BLaER1 treated with 17β-estradiol and CSF1 and Interleukin-3, amounts not matched to agents 10 nM and 100 nM (cell line): ENCODE measurements at regions not wholly inside any gene's neighbourhood (a gene's known extent, or its start where the extent isn't known, plus 50 kb on each side); places are given as distances from the start of the nearest gene placed in this dataset.

Source experiments
- H3K27ac ChIP-seq, 11 experiments: shearing (Covaris generic); formaldehyde crosslinking; 2 replicates each; pipeline ENCODE4 v1.8.1; 2022
- H3K27me3 ChIP-seq, 11 experiments: shearing (Covaris generic); formaldehyde crosslinking; 2 replicates each; pipeline ENCODE4 v1.8.1; 2022
- H3K36me3 ChIP-seq, 11 experiments: shearing (Covaris generic); formaldehyde crosslinking; 2 replicates each; pipeline ENCODE4 v1.8.1; 2022
- H3K4me1 ChIP-seq, 10 experiments: shearing (Covaris generic); formaldehyde crosslinking; 2 replicates each; pipeline ENCODE4 v1.8.1; 2022
- H3K4me2 ChIP-seq, 11 experiments: shearing (Covaris generic); formaldehyde crosslinking; 2 replicates each; pipeline ENCODE4 v1.8.1; 2022
- H3K4me3 ChIP-seq, 10 experiments: shearing (Covaris generic); formaldehyde crosslinking; 2 replicates each; pipeline ENCODE4 v1.8.1; 2022
- H3K9ac ChIP-seq, 11 experiments: shearing (Covaris generic); formaldehyde crosslinking; 2 replicates each; pipeline ENCODE4 v1.8.1; 2022
- H3K9me3 ChIP-seq, 11 experiments: shearing (Covaris generic); formaldehyde crosslinking; replicated peaks in 1 of 11; 2 replicates each; pipeline ENCODE4 v1.8.1; 2022
- H4K20me1 ChIP-seq, 11 experiments: shearing (Covaris generic); formaldehyde crosslinking; 2 replicates each; pipeline ENCODE4 v1.8.1; 2022
- Cebpa-rat ChIP-seq, 11 experiments: shearing (Covaris generic); IDR thresholded peaks; 2 replicates each; pipeline ENCODE4 v1.8.1; 2022

DNA sequence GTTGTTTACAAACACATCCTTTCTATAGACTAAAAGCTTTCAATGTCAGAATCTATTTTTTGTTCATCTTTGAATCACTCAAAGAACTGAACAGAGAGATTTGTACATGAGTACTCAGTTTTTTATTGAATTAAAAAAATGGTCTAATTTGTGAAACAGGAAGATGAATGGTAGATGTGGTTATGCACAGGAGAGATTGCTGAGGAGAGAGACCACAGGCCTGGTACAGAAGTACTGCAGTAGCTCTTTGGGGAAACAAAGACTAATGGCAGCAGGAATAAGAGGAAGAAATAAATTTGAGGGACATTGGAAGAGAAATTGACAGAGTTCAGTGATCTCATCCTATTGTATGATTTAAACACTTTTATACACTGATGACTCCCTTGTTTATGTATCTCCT lies 222.0 kb upstream of the ARGLU1 start:
- Histone ChIP-seq H3K4me3 (no peak overlapping the region), H3K9ac (no peak overlapping the region), H3K4me1 (peaks cover 0 to 13% (median 10%) of the 10 kb centered on the region in 10 experiments; a peak in 15 of 20 replicates), H3K36me3 (no peaks in the 10 kb centered on the region), H3K9me3 (peaks cover 0 to 2% (median 0%) of the 10 kb centered on the region in 11 experiments; a peak in 3 of 22 replicates), H3K4me2 (no peak overlapping the region), H4K20me1 (no peaks in the 10 kb centered on the region), H3K27me3 (no peaks in the 10 kb centered on the region), H3K27ac (no peak overlapping the region)
- TF ChIP-seq Cebpa-rat (IDR thresholded peaks at IDR 0.05) = no peak

DNA sequence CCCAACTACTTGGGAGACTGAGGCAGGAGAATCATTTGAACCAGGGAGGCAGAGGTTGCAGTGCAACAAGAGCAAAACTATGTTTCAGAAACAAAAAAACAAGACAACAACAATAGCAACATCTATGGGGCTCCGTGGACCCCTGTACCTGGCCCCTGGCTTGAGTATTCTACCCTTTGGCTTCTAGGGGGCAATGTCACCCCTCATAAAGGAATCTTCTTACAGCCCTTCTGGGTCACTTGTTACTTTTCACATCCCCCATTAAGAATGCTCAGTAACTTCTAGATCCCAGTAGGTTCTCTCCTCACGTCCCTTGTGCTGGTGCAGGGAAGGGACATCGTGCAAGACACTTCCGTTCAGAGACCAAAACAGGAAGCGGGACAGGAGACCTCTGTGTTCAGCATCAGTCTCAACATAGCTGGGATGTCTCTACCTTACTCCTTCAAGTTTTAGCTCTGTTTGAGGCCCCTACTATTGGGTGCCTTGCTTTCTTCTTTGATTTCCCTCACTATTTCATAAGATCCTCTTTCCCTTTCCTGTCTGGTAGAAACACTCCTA lies 218.1 kb upstream of the ARGLU1 start:
- Histone ChIP-seq H3K27me3 (no peaks in the 10 kb centered on the region), H4K20me1 (no peaks in the 10 kb centered on the region), H3K4me3 (no peak overlapping the region), H3K4me2 (peak overlapping the region in 8 of 11 experiments; percentile 24 to 49 (median 33); a peak in 12 of 22 replicates), H3K27ac (peak overlapping the region in 1 of 11 experiments; percentile 37; a peak in 1 of 22 replicates), H3K4me1 (peaks cover 0 to 13% (median 10%) of the 10 kb centered on the region in 10 experiments; a peak in 15 of 20 replicates), H3K9me3 (peaks cover 0 to 8% (median 0%) of the 10 kb centered on the region in 11 experiments; a peak in 2 of 22 replicates), H3K36me3 (no peaks in the 10 kb centered on the region), H3K9ac (no peak overlapping the region)
- TF ChIP-seq Cebpa-rat (IDR thresholded peaks at IDR 0.05) = peak in 2 of 11 experiments; percentile 10 to 27; a peak in 1 of 22 replicates

DNA sequence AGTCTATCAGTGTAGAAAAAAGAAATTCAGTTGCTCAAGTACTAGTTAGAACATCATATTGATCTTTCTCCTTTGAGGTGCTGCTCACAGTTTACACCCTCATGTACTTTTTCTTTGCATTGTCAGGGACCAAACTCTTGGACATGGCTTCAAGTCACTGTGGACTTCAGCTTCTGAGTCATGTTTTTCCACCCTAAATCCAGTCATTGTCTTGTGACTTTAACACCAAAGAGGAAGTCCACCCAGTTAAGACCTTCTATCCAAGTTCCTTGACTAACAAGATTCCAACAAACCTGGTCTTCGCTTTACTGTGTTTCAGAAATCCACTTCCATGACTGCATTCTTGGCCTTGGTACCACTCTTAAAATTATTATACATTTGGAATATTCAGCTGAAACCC lies 206.7 kb upstream of the ARGLU1 start:
- Histone ChIP-seq H3K4me1 (peaks cover 0 to 8% (median 0%) of the 10 kb centered on the region in 10 experiments; a peak in 2 of 20 replicates), H3K4me3 (no peak overlapping the region), H3K36me3 (no peaks in the 10 kb centered on the region), H4K20me1 (no peaks in the 10 kb centered on the region), H3K27me3 (no peaks in the 10 kb centered on the region), H3K4me2 (peak overlapping the region in 2 of 11 experiments; percentile 18 to 43; a peak in 3 of 22 replicates), H3K9ac (no peak overlapping the region), H3K9me3 (peaks cover 0 to 12% (median 8%) of the 10 kb centered on the region in 11 experiments; a peak in 8 of 22 replicates), H3K27ac (peak overlapping the region in 3 of 11 experiments; percentile 22 to 57 (median 36); a peak in 3 of 22 replicates)
- TF ChIP-seq Cebpa-rat (IDR thresholded peaks at IDR 0.05) = no peak

DNA sequence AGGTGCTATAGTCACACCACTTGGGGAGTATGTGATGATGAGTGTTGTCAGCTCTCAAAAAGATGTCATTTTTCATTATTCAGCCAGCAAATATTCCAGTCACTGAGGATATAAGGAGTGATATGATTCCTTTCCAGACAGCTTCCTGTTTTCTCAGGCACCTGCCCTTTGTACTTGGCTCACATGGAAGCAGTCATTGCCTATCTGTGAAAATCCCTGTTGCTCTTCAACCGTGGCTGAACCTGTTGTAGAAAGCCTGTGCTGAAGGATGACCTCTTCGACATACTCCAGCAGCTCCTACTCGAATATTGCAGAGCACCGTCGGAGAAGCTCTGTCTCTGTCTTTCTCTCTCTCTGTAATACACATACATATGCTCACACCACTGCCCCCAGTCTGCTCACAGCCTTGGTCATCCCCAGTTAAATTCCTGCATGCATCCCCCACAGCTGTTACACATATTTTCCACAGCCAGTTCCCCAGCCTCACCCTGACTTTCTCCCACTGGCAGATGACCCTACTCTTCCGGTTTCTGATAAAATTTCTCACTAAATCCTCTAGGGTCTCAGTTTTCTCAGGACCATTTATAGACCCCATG lies 204.2 kb upstream of the ARGLU1 start:
- Histone ChIP-seq H3K9me3 (peaks cover 10 to 26% (median 19%) of the 10 kb centered on the region in 11 experiments; a peak in 17 of 22 replicates), H3K36me3 (no peaks in the 10 kb centered on the region), H3K27ac (no peak overlapping the region), H3K27me3 (no peaks in the 10 kb centered on the region), H3K4me1 (peaks cover 0 to 8% (median 0%) of the 10 kb centered on the region in 10 experiments; a peak in 2 of 20 replicates), H3K9ac (no peak overlapping the region), H3K4me2 (no peak overlapping the region), H4K20me1 (no peaks in the 10 kb centered on the region), H3K4me3 (no peak overlapping the region)
- TF ChIP-seq Cebpa-rat (IDR thresholded peaks at IDR 0.05) = no peak

DNA sequence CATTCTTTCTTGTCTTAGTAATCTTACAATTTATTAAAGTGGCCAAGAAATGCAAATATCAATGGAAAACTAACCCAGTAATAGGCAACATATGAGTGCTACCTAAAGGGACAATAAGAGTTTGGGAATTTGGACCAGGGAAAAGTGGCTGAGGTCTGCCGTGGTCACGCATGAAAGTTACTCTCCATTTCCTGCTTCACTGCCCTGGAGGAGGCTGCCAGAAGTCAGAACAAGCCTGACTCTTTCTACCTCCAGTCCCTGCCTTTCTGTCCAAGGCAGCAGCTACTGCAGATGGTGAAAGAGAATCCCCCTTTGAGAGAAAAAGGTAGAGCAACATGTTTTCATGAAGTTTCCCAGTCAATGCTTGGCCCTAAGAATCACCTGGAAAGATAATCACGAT lies 201.1 kb upstream of the ARGLU1 start:
- Histone ChIP-seq H3K36me3 (no peaks in the 10 kb centered on the region), H3K9me3 (peaks cover 8 to 18% (median 11%) of the 10 kb centered on the region in 11 experiments; a peak in 14 of 22 replicates), H3K9ac (no peak overlapping the region), H3K27me3 (no peaks in the 10 kb centered on the region), H3K4me2 (no peak overlapping the region), H3K27ac (no peak overlapping the region), H4K20me1 (no peaks in the 10 kb centered on the region), H3K4me1 (no peaks in the 10 kb centered on the region), H3K4me3 (no peak overlapping the region)
- TF ChIP-seq Cebpa-rat (IDR thresholded peaks at IDR 0.05) = no peak

DNA sequence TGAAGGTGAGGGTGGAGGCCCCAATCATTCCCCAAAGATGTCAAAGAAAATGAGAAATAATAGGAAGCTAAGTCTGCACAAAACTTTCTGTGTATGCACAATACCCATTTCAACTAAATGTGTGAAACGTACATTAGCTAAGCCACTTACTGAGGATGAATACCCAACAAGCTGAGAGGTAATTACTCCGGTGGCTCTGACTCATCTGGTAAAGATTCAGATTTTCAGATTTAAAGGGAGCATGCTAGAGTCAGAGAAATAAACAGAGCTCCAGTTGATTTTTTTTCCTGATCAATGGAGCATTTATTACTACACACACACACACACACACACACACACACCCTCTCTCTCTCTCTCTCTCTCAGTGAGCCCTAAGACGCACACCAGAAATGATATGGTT lies 194.8 kb upstream of the ARGLU1 start:
- Histone ChIP-seq H3K4me1 (no peaks in the 10 kb centered on the region), H4K20me1 (no peaks in the 10 kb centered on the region), H3K9me3 (peaks cover 0 to 17% (median 8%) of the 10 kb centered on the region in 11 experiments; a peak in 11 of 22 replicates), H3K4me2 (no peak overlapping the region), H3K27me3 (no peaks in the 10 kb centered on the region), H3K9ac (no peak overlapping the region), H3K4me3 (no peak overlapping the region), H3K36me3 (no peaks in the 10 kb centered on the region), H3K27ac (no peak overlapping the region)
- no peak for TF ChIP-seq Cebpa-rat (IDR thresholded peaks at IDR 0.05)

DNA sequence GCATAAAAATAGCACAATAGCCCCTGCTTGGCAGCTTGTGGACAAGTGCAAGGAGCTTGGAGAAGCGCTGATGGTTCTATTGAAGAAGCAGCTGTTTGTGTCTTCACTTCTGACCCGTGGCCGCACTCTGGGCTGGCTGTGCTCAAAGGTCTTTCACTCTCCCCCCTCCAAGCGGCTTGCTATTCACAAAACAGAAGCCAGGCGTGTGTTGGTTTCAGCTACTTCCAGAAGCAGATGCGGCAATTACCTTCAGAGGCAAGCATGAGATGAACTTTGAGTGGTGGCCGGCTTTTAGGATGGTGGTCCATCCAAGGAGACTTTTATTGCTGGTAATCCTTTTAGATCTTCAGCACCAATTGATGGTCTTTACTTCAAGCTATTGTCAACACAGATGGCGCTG lies 188.5 kb upstream of the ARGLU1 start:
- H3K27me3 ChIP-seq = no peaks in the 10 kb centered on the region
- no peaks in the 10 kb centered on the region for H3K36me3 ChIP-seq
- no peaks in the 10 kb centered on the region for H3K9me3 ChIP-seq
- H3K4me3 ChIP-seq = no peak overlapping the region
- no peak overlapping the region for H3K4me2 ChIP-seq
- no peak overlapping the region for H3K27ac ChIP-seq
- no peak for TF ChIP-seq Cebpa-rat (IDR thresholded peaks at IDR 0.05)
- H4K20me1 ChIP-seq = no peaks in the 10 kb centered on the region
- no peak overlapping the region for H3K9ac ChIP-seq
- H3K4me1 ChIP-seq = no peaks in the 10 kb centered on the region

DNA sequence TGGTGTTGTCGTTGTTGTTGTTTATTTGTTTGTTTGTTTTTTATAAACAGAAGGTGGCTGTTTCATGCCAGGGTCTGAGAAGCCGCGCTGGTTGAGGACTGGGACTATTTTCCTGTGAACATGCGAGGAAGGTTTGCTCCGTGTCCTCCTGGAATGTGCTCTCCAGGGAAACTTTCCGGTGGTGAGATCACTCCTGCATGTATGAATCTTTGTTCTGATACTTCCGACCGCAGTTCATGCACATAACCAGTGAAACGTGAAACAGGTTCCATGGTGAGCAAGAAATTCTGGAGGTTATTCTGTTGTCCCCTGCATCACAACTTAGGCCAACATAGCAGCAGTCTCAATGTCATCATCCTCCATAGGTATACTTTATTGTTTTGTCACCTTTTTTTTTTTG lies 187.6 kb upstream of the ARGLU1 start:
- Histone ChIP-seq H3K4me3 (no peak overlapping the region), H3K27ac (no peak overlapping the region), H3K9me3 (no peaks in the 10 kb centered on the region), H3K9ac (no peak overlapping the region), H3K4me2 (no peak overlapping the region), H4K20me1 (no peaks in the 10 kb centered on the region), H3K36me3 (no peaks in the 10 kb centered on the region), H3K4me1 (no peaks in the 10 kb centered on the region), H3K27me3 (no peaks in the 10 kb centered on the region)
- no peak for TF ChIP-seq Cebpa-rat (IDR thresholded peaks at IDR 0.05)

DNA sequence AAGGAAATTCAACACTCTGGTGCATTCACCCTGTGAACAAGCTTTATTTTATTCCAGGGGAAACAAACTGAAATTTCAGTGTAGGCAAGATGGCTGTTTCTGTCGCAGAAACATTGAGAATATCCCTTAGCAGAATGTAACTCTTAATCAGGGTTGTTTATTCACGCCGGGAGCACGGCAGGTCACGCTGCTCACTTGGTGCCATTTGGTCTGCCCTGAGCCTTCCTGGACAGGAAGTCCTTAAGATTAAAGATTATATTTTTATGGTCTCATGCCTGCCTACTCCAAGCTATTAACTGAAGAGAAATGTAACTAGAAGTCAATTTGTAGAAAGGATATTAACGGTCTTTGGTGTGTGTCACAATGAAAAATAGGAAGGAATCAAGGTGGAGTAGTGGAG lies 185.3 kb upstream of the ARGLU1 start:
- Histone ChIP-seq H3K9ac (no peak overlapping the region), H3K4me2 (no peak overlapping the region), H3K27ac (no peak overlapping the region), H3K36me3 (no peaks in the 10 kb centered on the region), H3K4me1 (no peaks in the 10 kb centered on the region), H3K4me3 (no peak overlapping the region), H3K27me3 (no peaks in the 10 kb centered on the region), H3K9me3 (peaks cover 0 to under 1% (median 0%) of the 10 kb centered on the region in 11 experiments; a peak in 1 of 22 replicates), H4K20me1 (no peaks in the 10 kb centered on the region)
- no peak for TF ChIP-seq Cebpa-rat (IDR thresholded peaks at IDR 0.05)
